Keratinocyte (primary cell): ENCODE measurements at regions not wholly inside any gene's neighbourhood (a gene's known extent, or its start where the extent isn't known, plus 50 kb on each side); places are given as distances from the start of the nearest gene placed in this dataset.

ENCODE experiments used
- DNase-seq: peaks from one replicate; pipeline ENCODE4 v3.0.0-alpha.2; 2011; ENCODE audit warnings: low read depth, missing footprints, low spot score
- FAIRE-seq: peaks from 2 replicates; lab custom pipeline; 2011; peaks lifted over from hg19 to GRCh38; lab: Jason Lieb, UNC
- H2AFZ ChIP-seq: 2 replicates; pipeline ENCODE4 v1.6.0; 2012; ENCODE audit warnings: low read length, control low read depth, inconsistent platforms; ENCODE audit not compliant: control insufficient read depth
- H3K27ac ChIP-seq: 2 replicates; pipeline ENCODE4 v1.5.1; 2011; ENCODE audit warnings: low read length; ENCODE audit not compliant: control insufficient read depth, insufficient read depth
- H3K27me3 ChIP-seq: 3 replicates; pipeline ENCODE4 v1.6.0; 2011; ENCODE audit warnings: low read length; ENCODE audit not compliant: control insufficient read depth, insufficient read depth; ENCODE audit errors: extremely low read depth
- H3K36me3 ChIP-seq, 2 experiments: 2 replicates in 1 of 2; 3 replicates in 1 of 2; pipeline ENCODE4 v1.5.1; 2011; ENCODE audit warnings: low read length in 2 of 2, mild to moderate bottlenecking in 1 of 2; ENCODE audit not compliant: control insufficient read depth in 2 of 2, insufficient read depth in 2 of 2; ENCODE audit errors: extremely low read depth in 1 of 2
- H3K4me1 ChIP-seq: 3 replicates; pipeline ENCODE4 v1.5.1; 2011; ENCODE audit warnings: low read length; ENCODE audit not compliant: control insufficient read depth, insufficient read depth; ENCODE audit errors: extremely low read depth
- H3K4me2 ChIP-seq: 3 replicates; pipeline ENCODE4 v1.6.0; 2011; ENCODE audit warnings: low read depth, low read length; ENCODE audit not compliant: control insufficient read depth, insufficient read depth; ENCODE audit errors: extremely low read depth
- H3K4me3 ChIP-seq, 3 experiments: fragments of 200-600 bp in 1 of 3; sonication (generic) in 1 of 3; 2 replicates in 2 of 3; 3 replicates in 1 of 3; pipeline ENCODE4 v1.5.1; 2011 to 2016; ENCODE audit warnings: low read length in 3 of 3, mild to moderate bottlenecking in 3 of 3, control low read depth in 2 of 3, inconsistent platforms in 1 of 3, low read depth in 1 of 3, mixed read lengths in 1 of 3, mixed run types in 1 of 3, moderate library complexity in 1 of 3; ENCODE audit not compliant: control insufficient read depth in 2 of 3, insufficient read depth in 2 of 3; ENCODE audit errors: extremely low read depth in 1 of 3
- H3K79me2 ChIP-seq: 2 replicates; pipeline ENCODE4 v1.6.0; 2012; ENCODE audit warnings: low read length; ENCODE audit not compliant: control insufficient read depth, insufficient read depth
- H3K9ac ChIP-seq: 3 replicates; pipeline ENCODE4 v1.6.0; 2011; ENCODE audit warnings: low read length; ENCODE audit not compliant: control insufficient read depth, insufficient read depth; ENCODE audit errors: extremely low read depth
- H3K9me1 ChIP-seq: 3 replicates; pipeline ENCODE4 v1.6.0; 2011; ENCODE audit warnings: low read length; ENCODE audit not compliant: control insufficient read depth, insufficient read depth; ENCODE audit errors: extremely low read depth
- H3K9me3 ChIP-seq: 2 replicates; pipeline ENCODE4 v1.5.1; 2012; ENCODE audit warnings: low read depth, low read length; ENCODE audit not compliant: control insufficient read depth
- H4K20me1 ChIP-seq: 3 replicates; pipeline ENCODE4 v1.6.0; 2011; ENCODE audit warnings: low read length; ENCODE audit not compliant: control insufficient read depth, insufficient read depth; ENCODE audit errors: extremely low read depth
- CTCF ChIP-seq, 3 experiments: IDR thresholded peaks in 1 of 3; conservative IDR thresholded peaks in 1 of 3; optimal IDR thresholded peaks in 1 of 3; 2 replicates in 2 of 3; 3 replicates in 1 of 3; pipeline versions ENCODE3 to v1.5.1; 2011; ENCODE audit warnings: low read length in 3 of 3, mild to moderate bottlenecking in 3 of 3, moderate library complexity in 2 of 3, control low read depth in 1 of 3, inconsistent platforms in 1 of 3; ENCODE audit not compliant: insufficient read depth in 2 of 3; ENCODE audit errors: extremely low read depth in 1 of 3
- EZH2 ChIP-seq: IDR thresholded peaks from one replicate; pipeline ENCODE4 v1.6.1; 2012; ENCODE audit warnings: inconsistent platforms, mild to moderate bottlenecking, low read length, moderate library complexity
- dilution Hi-C: fragments of 300-500 bp; cut with MboI; formaldehyde crosslinking; loops from one replicate; pipeline ENCODE4 v1.7.0; 2020; ENCODE audit warnings: low sequenced_read_pairs; ENCODE audit not compliant: extremely low pct_ligation_motif_present

- no peaks in the 10 kb centered on the region for H3K79me2 ChIP-seq
- dilution Hi-C loops = no loop called here
- no peak overlapping the region for H3K4me3 ChIP-seq
- H2AFZ ChIP-seq = no peak overlapping the region
- no peak for DNase-seq
- no peak overlapping the region for H3K4me2 ChIP-seq
- no peak overlapping the region for H3K9ac ChIP-seq
- no peaks in the 10 kb centered on the region for H3K9me1 ChIP-seq
- no peaks in the 10 kb centered on the region for H3K9me3 ChIP-seq
- no peaks in the 10 kb centered on the region for H3K4me1 ChIP-seq
- no peaks in the 10 kb centered on the region for H3K36me3 ChIP-seq
- H3K27me3 ChIP-seq = no peaks in the 10 kb centered on the region
- TF ChIP-seq EZH2 (no peak), CTCF (optimal IDR thresholded peaks at IDR 0.05 in 1 of 3, IDR thresholded peaks at IDR 0.05 in 1 of 3, conservative IDR thresholded peaks at IDR 0.05 in 1 of 3; ENCODE audit: extremely low read depth in 1 of 3, insufficient read depth in 2 of 3, low read length in 3 of 3) (no peak)
- FAIRE-seq = no peak
- no peaks in the 10 kb centered on the region for H4K20me1 ChIP-seq
- H3K27ac ChIP-seq = no peak overlapping the region
Observed at GRCh38 chr7:16365177-16365576, 56.2 kb downstream of the CRPPA start.

GRCh38 chr7:16359216-16359615, 62.1 kb downstream of the CRPPA start:
- Histone ChIP-seq H3K4me2 (no peak overlapping the region), H3K36me3 (no peaks in the 10 kb centered on the region), H2AFZ (no peak overlapping the region), H3K27ac (no peak overlapping the region), H4K20me1 (no peaks in the 10 kb centered on the region), H3K9ac (no peak overlapping the region), H3K4me3 (no peak overlapping the region), H3K27me3 (no peaks in the 10 kb centered on the region), H3K79me2 (no peaks in the 10 kb centered on the region), H3K9me1 (no peaks in the 10 kb centered on the region), H3K9me3 (no peaks in the 10 kb centered on the region), H3K4me1 (no peaks in the 10 kb centered on the region)
- dilution Hi-C loops = no loop called here
- no peak for TF ChIP-seq CTCF (optimal IDR thresholded peaks at IDR 0.05 in 1 of 3, IDR thresholded peaks at IDR 0.05 in 1 of 3, conservative IDR thresholded peaks at IDR 0.05 in 1 of 3; ENCODE audit: extremely low read depth in 1 of 3, insufficient read depth in 2 of 3, low read length in 3 of 3)
- TF ChIP-seq EZH2 = no peak
- no peak for FAIRE-seq
- DNase-seq = no peak
